PC-3 (cell line): ENCODE measurements at regions not wholly inside any gene's neighbourhood (a gene's known extent, or its start where the extent isn't known, plus 50 kb on each side); places are given as distances from the start of the nearest gene placed in this dataset.

ENCODE experiments used
- EZH2phosphoT487 ChIP-seq: fragments of 300-600 bp; sonication (generic); IDR thresholded peaks from 2 replicates; pipeline ENCODE4 v1.6.1; 2018; ENCODE audit warnings: mild to moderate bottlenecking, antibody characterized with exemption, low read length, borderline replicate concordance
- TF ChIP-seq, protein P1 (sequence below): fragments of 300-600 bp; sonication (generic); conservative IDR thresholded peaks from 2 replicates; pipeline ENCODE4 v1.5.1; 2017; ENCODE audit warnings: antibody characterized with exemption, low read depth, mild to moderate bottlenecking, low read length

DNA sequence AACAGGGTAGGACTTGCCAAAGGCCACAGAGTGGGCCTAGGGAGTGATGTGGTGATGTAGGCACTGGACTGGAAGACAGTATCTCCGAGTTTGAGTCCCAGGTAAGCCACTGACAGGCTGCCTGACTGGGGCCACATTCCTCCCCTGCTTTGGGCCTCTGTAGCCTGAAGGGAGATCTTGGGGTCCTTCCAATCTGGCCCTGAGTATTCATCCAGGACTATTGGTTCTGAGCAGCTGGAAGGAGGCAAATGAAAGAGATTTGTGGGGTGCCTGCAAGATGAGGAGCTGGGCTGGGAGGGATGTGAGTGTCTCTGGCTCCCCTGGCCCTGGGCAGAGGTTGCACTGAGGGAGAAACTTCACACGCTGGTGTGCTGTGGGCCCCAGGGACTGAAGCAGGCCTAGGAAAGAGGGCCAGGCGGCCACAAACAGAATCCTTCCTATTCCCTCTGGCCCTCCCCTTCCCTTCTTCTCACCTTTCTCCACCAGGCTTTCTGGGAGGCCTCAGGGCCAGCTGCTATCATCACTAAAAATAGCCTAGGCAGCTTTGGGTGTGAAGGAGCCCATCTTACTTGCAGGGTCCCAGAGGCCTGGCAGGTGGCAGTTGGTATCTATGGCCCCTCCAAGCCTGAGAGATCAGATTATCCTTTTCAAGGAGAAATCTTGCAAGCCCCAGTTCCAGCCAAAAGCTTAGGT lies 70.1 kb downstream of the PJA1 start:
- TF ChIP-seq, protein P1, sequence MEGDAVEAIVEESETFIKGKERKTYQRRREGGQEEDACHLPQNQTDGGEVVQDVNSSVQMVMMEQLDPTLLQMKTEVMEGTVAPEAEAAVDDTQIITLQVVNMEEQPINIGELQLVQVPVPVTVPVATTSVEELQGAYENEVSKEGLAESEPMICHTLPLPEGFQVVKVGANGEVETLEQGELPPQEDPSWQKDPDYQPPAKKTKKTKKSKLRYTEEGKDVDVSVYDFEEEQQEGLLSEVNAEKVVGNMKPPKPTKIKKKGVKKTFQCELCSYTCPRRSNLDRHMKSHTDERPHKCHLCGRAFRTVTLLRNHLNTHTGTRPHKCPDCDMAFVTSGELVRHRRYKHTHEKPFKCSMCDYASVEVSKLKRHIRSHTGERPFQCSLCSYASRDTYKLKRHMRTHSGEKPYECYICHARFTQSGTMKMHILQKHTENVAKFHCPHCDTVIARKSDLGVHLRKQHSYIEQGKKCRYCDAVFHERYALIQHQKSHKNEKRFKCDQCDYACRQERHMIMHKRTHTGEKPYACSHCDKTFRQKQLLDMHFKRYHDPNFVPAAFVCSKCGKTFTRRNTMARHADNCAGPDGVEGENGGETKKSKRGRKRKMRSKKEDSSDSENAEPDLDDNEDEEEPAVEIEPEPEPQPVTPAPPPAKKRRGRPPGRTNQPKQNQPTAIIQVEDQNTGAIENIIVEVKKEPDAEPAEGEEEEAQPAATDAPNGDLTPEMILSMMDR = no peak
- no peak for TF ChIP-seq EZH2phosphoT487
